ENCODE measurements at regions not wholly inside any gene's neighbourhood (a gene's known extent, or its start where the extent isn't known, plus 50 kb on each side); places are given as distances from the start of the nearest gene placed in this dataset.

DNA sequence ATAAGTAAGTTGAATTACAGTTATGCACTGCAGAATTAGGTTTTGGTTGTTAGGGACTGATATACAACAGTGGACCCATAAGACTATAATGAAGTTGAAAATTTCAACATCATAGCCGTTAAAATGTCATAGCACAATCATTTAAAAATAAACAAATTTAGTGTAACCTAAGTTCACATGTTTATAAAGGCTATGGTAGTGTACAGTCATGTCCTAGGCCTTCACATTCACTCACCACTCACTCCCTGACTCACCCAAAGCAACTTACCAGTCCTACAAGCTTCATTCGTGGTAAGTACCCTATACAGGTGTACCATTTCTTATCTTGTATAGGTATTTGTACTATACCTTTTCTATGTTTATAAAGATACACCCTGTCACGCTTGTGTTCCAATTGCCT lies 113.7 kb downstream of the RAB11FIP2 start:
- 88 to 92% (median 90%) methylated on average over 3 of the region's 3 CpGs for WGBS, 3 donors
- Histone ChIP-seq H3K9me3 (no peaks in the 10 kb centered on the region), H3K27me3 (no peaks in the 10 kb centered on the region), H3K36me3 (no peaks in the 10 kb centered on the region), H3K4me3 (no peak overlapping the region), H3K4me1 (ENCODE audit: insufficient read depth) (no peaks in the 10 kb centered on the region), H3K27ac (no peak overlapping the region)
- TF ChIP-seq EP300 (IDR thresholded peaks at IDR 0.05): no peak
- TF ChIP-seq POLR2A (IDR thresholded peaks at IDR 0.05): no peak
- TF ChIP-seq, protein P1, sequence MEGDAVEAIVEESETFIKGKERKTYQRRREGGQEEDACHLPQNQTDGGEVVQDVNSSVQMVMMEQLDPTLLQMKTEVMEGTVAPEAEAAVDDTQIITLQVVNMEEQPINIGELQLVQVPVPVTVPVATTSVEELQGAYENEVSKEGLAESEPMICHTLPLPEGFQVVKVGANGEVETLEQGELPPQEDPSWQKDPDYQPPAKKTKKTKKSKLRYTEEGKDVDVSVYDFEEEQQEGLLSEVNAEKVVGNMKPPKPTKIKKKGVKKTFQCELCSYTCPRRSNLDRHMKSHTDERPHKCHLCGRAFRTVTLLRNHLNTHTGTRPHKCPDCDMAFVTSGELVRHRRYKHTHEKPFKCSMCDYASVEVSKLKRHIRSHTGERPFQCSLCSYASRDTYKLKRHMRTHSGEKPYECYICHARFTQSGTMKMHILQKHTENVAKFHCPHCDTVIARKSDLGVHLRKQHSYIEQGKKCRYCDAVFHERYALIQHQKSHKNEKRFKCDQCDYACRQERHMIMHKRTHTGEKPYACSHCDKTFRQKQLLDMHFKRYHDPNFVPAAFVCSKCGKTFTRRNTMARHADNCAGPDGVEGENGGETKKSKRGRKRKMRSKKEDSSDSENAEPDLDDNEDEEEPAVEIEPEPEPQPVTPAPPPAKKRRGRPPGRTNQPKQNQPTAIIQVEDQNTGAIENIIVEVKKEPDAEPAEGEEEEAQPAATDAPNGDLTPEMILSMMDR (IDR thresholded peaks at IDR 0.05): no peak
- no peak for DNase-seq
- intact Hi-C loops (cut with DNase I): no loop called here

DNA sequence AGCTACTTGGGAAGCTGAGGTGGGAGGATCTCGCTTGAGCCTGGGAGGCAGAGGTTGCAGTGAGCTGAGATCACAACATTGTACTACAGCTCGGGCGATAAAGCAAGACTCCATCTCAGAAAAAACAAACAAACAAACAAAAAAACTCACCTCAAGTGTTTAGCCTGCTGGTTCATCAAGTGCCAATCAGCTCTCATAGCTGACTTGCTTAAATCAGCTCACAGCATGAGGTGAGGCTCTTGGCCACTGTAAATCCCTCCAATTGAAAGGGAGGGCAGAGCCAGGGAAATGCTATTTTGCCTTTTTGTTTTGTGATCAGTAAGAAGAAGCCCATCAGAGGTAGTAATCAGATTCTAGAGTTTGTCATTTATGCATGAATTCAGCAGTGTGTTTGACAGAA lies 112.3 kb downstream of the RAB11FIP2 start:
- Histone ChIP-seq H3K4me1 (ENCODE audit: insufficient read depth) (no peaks in the 10 kb centered on the region), H3K27ac (no peak overlapping the region), H3K9me3 (no peaks in the 10 kb centered on the region), H3K36me3 (no peaks in the 10 kb centered on the region), H3K27me3 (no peaks in the 10 kb centered on the region), H3K4me3 (no peak overlapping the region)
- DNase-seq: no peak
- TF ChIP-seq EP300 (IDR thresholded peaks at IDR 0.05): no peak
- TF ChIP-seq POLR2A (IDR thresholded peaks at IDR 0.05): no peak
- TF ChIP-seq, protein P1 (IDR thresholded peaks at IDR 0.05): no peak
- 89 to 93% (median 91%) methylated on average over 3 of the region's 3 CpGs for WGBS, 3 donors
- intact Hi-C loops (cut with DNase I): no loop called here

DNA sequence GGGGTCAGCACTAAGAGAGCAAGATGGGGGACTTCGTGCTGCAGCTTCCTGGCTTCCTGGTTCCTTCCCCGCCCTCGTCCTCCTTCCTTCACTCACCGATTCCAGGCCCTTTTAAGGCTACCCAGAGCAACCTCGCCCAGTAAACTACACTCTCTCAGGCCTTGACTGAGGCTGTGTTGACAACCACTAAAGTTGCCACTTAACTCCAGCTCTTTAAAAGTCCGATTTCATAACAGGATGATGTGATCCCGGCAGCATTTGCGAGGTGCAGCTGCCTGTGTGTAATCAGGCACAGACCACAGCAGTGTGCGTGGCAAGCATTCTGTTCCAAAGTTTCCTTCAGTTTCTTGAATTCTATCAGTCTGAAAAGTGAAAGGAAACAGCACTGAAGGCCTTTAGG lies 110.6 kb downstream of the RAB11FIP2 start:
- DNase-seq: no peak
- 59 to 80% (median 64%) methylated on average over 9 of the region's 9 CpGs for WGBS, 3 donors
- no peaks in the 10 kb centered on the region for H3K27me3 ChIP-seq
- H3K36me3 ChIP-seq: no peaks in the 10 kb centered on the region
- no peak overlapping the region for H3K27ac ChIP-seq
- TF ChIP-seq, protein P1 (IDR thresholded peaks at IDR 0.05): no peak
- TF ChIP-seq POLR2A (IDR thresholded peaks at IDR 0.05) (no peak), EP300 (IDR thresholded peaks at IDR 0.05) (no peak)
- no peaks in the 10 kb centered on the region for H3K9me3 ChIP-seq
- H3K4me3 ChIP-seq: no peak overlapping the region
- intact Hi-C loops (cut with DNase I): no loop called here
- no peaks in the 10 kb centered on the region for H3K4me1 ChIP-seq (ENCODE audit: insufficient read depth)

DNA sequence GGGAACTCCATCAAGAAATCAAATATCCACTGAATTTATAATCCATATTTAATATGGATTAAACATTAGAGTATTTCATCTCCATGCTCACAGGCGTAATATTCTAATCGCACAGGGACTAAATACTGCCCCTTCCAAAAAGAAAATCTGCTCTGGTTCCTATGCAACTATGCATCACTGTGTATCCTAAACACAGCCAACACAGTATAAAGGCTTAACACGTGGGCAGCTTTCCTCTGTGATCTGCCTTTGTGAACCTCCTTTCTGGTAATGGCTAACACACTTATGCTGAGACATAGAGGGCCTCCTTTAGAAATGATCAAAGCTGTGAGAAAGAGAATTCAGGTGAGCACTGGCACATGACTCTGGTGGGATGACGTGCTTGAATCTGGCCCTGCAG lies 110.2 kb downstream of the RAB11FIP2 start:
- Histone ChIP-seq H3K36me3 (no peaks in the 10 kb centered on the region), H3K4me1 (ENCODE audit: insufficient read depth) (no peaks in the 10 kb centered on the region), H3K9me3 (no peaks in the 10 kb centered on the region), H3K27me3 (no peaks in the 10 kb centered on the region), H3K4me3 (no peak overlapping the region), H3K27ac (no peak overlapping the region)
- DNase-seq: no peak
- 81 to 86% (median 85%) methylated on average over 4 of the region's 4 CpGs for WGBS, 3 donors
- intact Hi-C loops (cut with DNase I): no loop called here
- TF ChIP-seq, protein P1 (IDR thresholded peaks at IDR 0.05): no peak
- TF ChIP-seq EP300 (IDR thresholded peaks at IDR 0.05) (no peak), POLR2A (IDR thresholded peaks at IDR 0.05) (no peak)

DNA sequence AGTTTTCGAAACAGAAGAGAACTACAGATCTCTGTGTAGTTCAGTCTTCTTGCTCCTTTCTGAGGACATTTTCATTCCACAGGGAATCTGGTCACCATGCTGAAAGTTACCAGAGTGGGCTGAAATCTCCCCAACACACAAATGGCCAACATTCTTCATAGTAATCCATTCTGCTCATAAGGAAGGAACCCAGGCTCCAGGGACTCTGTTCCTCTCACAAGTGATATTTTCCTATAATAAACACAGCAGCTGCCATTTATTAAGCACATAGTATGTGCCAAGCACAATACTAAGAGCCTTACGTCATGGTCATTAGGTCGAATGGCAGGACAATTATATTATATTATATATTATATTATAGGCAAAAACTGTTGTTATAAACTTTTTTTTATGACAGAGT lies 109.8 kb downstream of the RAB11FIP2 start:
- no peak for DNase-seq
- no peaks in the 10 kb centered on the region for H3K9me3 ChIP-seq
- H3K4me3 ChIP-seq: no peak overlapping the region
- WGBS, 3 donors: 94 to 95% (median 95%) methylated on average over 3 of the region's 3 CpGs
- intact Hi-C loops (cut with DNase I): no loop called here
- H3K27ac ChIP-seq: no peak overlapping the region
- no peaks in the 10 kb centered on the region for H3K4me1 ChIP-seq (ENCODE audit: insufficient read depth)
- no peak for TF ChIP-seq EP300 (IDR thresholded peaks at IDR 0.05)
- TF ChIP-seq, protein P1 (IDR thresholded peaks at IDR 0.05): no peak
- no peak for TF ChIP-seq POLR2A (IDR thresholded peaks at IDR 0.05)
- H3K36me3 ChIP-seq: no peaks in the 10 kb centered on the region
- no peaks in the 10 kb centered on the region for H3K27me3 ChIP-seq
